SK-N-SH (cell line): ENCODE measurements at regions not wholly inside any gene's neighbourhood (a gene's known extent, or its start where the extent isn't known, plus 50 kb on each side); places are given as distances from the start of the nearest gene placed in this dataset.

ENCODE experiments used
- CTCF ChIA-PET: fragments of 300-600, 350-600 bp; formaldehyde crosslinking; extraction: SDS; loops from one replicate; lab custom pipeline; 2021; lab: Yijun Ruan, JAX
- POLR2A ChIA-PET: fragments of 350-600 bp; sonication (Branson Sonifier 250); formaldehyde crosslinking; extraction: SDS; loops from one replicate; lab custom pipeline; 2020; ENCODE audit warnings: antibody characterized with exemption, inconsistent platforms; lab: Yijun Ruan, JAX
- DNase-seq: peaks from one replicate; pipeline ENCODE4 v3.0.0; 2012
- H2AFZ ChIP-seq: fragments of 200-600 bp; sonication (generic); 2 replicates; pipeline ENCODE4 v1.8.1; 2016; ENCODE audit warnings: antibody characterized with exemption, mild to moderate bottlenecking, low read depth
- H3F3A ChIP-seq: fragments of 200-600 bp; sonication (generic); replicated peaks from 2 replicates; pipeline ENCODE3; 2016; ENCODE audit warnings: antibody characterized with exemption, mild to moderate bottlenecking; ENCODE audit not compliant: insufficient read depth
- H3K27ac ChIP-seq, 2 experiments: fragments of 200-500 bp in 1 of 2; fragments of 200-600 bp in 1 of 2; sonication (Bioruptor generic) in 1 of 2; sonication (generic), shearing (Covaris generic) in 1 of 2; 2 replicates each; pipeline versions ENCODE4 v1.5.1 to v1.6.1; 2014 to 2016; ENCODE audit warnings: low read depth in 2 of 2, inconsistent platforms in 1 of 2, low read length in 1 of 2, mild to moderate bottlenecking in 1 of 2, mixed read lengths in 1 of 2
- H3K27me3 ChIP-seq: fragments of 200-600 bp; sonication (generic), shearing (Covaris generic); 2 replicates; pipeline ENCODE4 v1.6.1; 2016; ENCODE audit warnings: mixed run types; ENCODE audit not compliant: insufficient read depth
- H3K36me3 ChIP-seq, 2 experiments: fragments of 200-500 bp in 1 of 2; fragments of 200-600 bp in 1 of 2; sonication (Bioruptor generic) in 1 of 2; sonication (generic) in 1 of 2; replicated peaks in 1 of 2; 2 replicates each; pipeline versions ENCODE3 to v1.5.1; 2014 to 2016; ENCODE audit warnings: low read length in 1 of 2, mild to moderate bottlenecking in 1 of 2; ENCODE audit not compliant: insufficient read depth in 2 of 2, control insufficient read depth in 1 of 2
- H3K4me1 ChIP-seq, 2 experiments: fragments of 200-500 bp in 1 of 2; fragments of 200-600 bp in 1 of 2; sonication (Bioruptor generic) in 1 of 2; sonication (generic), shearing (Covaris generic) in 1 of 2; 2 replicates each; pipeline versions ENCODE4 v1.5.1 to v1.6.1; 2014 to 2016; ENCODE audit warnings: low read depth in 1 of 2, low read length in 1 of 2, mixed run types in 1 of 2; ENCODE audit not compliant: insufficient read depth in 2 of 2, control insufficient read depth in 1 of 2
- H3K4me2 ChIP-seq: fragments of 200-600 bp; sonication (generic), shearing (Covaris generic); 2 replicates; pipeline ENCODE4 v1.6.1; 2017; ENCODE audit warnings: mixed run types
- H3K4me3 ChIP-seq, 2 experiments: fragments of 200-500 bp in 1 of 2; fragments of 200-600 bp in 1 of 2; sonication (Bioruptor generic) in 1 of 2; sonication (generic), shearing (Covaris generic) in 1 of 2; 2 replicates each; pipeline versions ENCODE4 v1.5.1 to v1.8.1; 2014 to 2016; ENCODE audit warnings: low read depth in 2 of 2, inconsistent platforms in 1 of 2, low read length in 1 of 2, mild to moderate bottlenecking in 1 of 2, mixed read lengths in 1 of 2, moderate library complexity in 1 of 2
- H3K79me2 ChIP-seq: fragments of 200-600 bp; sonication (generic); 2 replicates; pipeline ENCODE4 v1.8.1; 2017; ENCODE audit warnings: mild to moderate bottlenecking; ENCODE audit not compliant: insufficient read depth
- H3K9ac ChIP-seq: fragments of 200-600 bp; sonication (generic); 2 replicates; pipeline ENCODE4 v1.6.1; 2017; ENCODE audit warnings: mixed run types
- H3K9me2 ChIP-seq: fragments of 200-600 bp; sonication (generic); 2 replicates; pipeline ENCODE4 v1.6.1; 2017; ENCODE audit warnings: mixed run types
- H3K9me3 ChIP-seq: fragments of 200-600 bp; sonication (generic); 2 replicates; pipeline ENCODE4 v1.6.1; 2017; ENCODE audit warnings: mixed run types, mild to moderate bottlenecking, moderate library complexity
- H4K20me1 ChIP-seq: fragments of 200-600 bp; sonication (generic); 2 replicates; pipeline ENCODE4 v1.6.1; 2017; ENCODE audit warnings: mild to moderate bottlenecking, mixed run types; ENCODE audit not compliant: insufficient read depth
- CTCF ChIP-seq: fragments of 200-600 bp; sonication (generic); IDR thresholded peaks from 2 replicates; pipeline ENCODE4 v1.6.1; 2017; ENCODE audit warnings: antibody characterized with exemption, mild to moderate bottlenecking, moderate library complexity
- EP300 ChIP-seq, 2 experiments: IDR thresholded peaks; 2 replicates each; pipeline versions ENCODE4 v1.4.0 to v1.6.1; 2012; ENCODE audit warnings: borderline replicate concordance in 1 of 2, low read depth in 1 of 2, low read length in 1 of 2
- EZH2phosphoT487 ChIP-seq: fragments of 200-600 bp; sonication (generic); IDR thresholded peaks from 2 replicates; pipeline ENCODE4 v1.6.1; 2017; ENCODE audit warnings: low read depth, mixed run types, mild to moderate bottlenecking, antibody characterized with exemption, moderate library complexity, borderline replicate concordance
- FOSL2 ChIP-seq: IDR thresholded peaks from 2 replicates; pipeline ENCODE4 v1.4.0; 2012; ENCODE audit warnings: low read depth, mild to moderate bottlenecking, moderate library complexity, borderline replicate concordance
- FOXJ3 ChIP-seq: sonication (generic); formaldehyde crosslinking; IDR thresholded peaks from 2 replicates; pipeline ENCODE4 v1.5.1; 2020; ENCODE audit warnings: mild to moderate bottlenecking, missing genetic modification reagents
- GABPA ChIP-seq: IDR thresholded peaks from 2 replicates; pipeline ENCODE4 v1.4.0; 2012; ENCODE audit warnings: low read depth, mild to moderate bottlenecking
- IRF3 ChIP-seq: fragments of 150-350 bp; IDR thresholded peaks from 2 replicates; pipeline ENCODE4 v1.6.1; 2016; ENCODE audit warnings: mild to moderate bottlenecking, low read depth, low read length
- MEF2A ChIP-seq: IDR thresholded peaks from 2 replicates; pipeline ENCODE4 v1.4.0; 2012; ENCODE audit warnings: low read depth, borderline replicate concordance
- RAD21 ChIP-seq: IDR thresholded peaks from 2 replicates; pipeline ENCODE4 v1.6.1; 2012; ENCODE audit warnings: mild to moderate bottlenecking, low read length
- RXRA ChIP-seq: IDR thresholded peaks from 2 replicates; pipeline ENCODE4 v1.4.0; 2012; ENCODE audit warnings: low read depth, mild to moderate bottlenecking, borderline replicate concordance
- SMC3 ChIP-seq: IDR thresholded peaks from 2 replicates; pipeline ENCODE4 v1.6.1; 2012; ENCODE audit warnings: low read depth, low read length, improper control_type of control experiment
- TCF12 ChIP-seq: IDR thresholded peaks from 2 replicates; pipeline ENCODE4 v1.4.0; 2012
- TEAD4 ChIP-seq: IDR thresholded peaks from 2 replicates; pipeline ENCODE4 v1.4.0; 2012; ENCODE audit warnings: mild to moderate bottlenecking, borderline replicate concordance; ENCODE audit not compliant: insufficient read depth
- TF ChIP-seq, protein P1 (sequence below): IDR thresholded peaks from 2 replicates; pipeline ENCODE4 v1.4.0; 2012; ENCODE audit warnings: low read depth, borderline replicate concordance
- TF ChIP-seq, protein P2 (sequence below): IDR thresholded peaks from 2 replicates; pipeline ENCODE4 v1.4.0; 2012; ENCODE audit warnings: low read depth, borderline replicate concordance

- Histone ChIP-seq H3K9me2 (no peaks in the 10 kb centered on the region), H3K4me1 (no peaks in the 10 kb centered on the region), H3K4me2 (no peak overlapping the region), H3K9ac (no peak overlapping the region), H3K9me3 (no peaks in the 10 kb centered on the region), H3K27me3 (no peaks in the 10 kb centered on the region), H3K36me3 (no peaks in the 10 kb centered on the region), H3K4me3 (no peak overlapping the region), H4K20me1 (no peaks in the 10 kb centered on the region), H3K79me2 (no peaks in the 10 kb centered on the region), H3K27ac (no peak overlapping the region), H3F3A (no peaks in the 10 kb centered on the region), H2AFZ (no peak overlapping the region)
- ChIA-PET POLR2A (no interaction called here), CTCF (no interaction called here)
- no peak for DNase-seq
- TF ChIP-seq FOSL2 (no peak), MEF2A (no peak), EZH2phosphoT487 (no peak), RXRA (no peak), FOXJ3 (CRISPR knock-in tag) (no peak), TEAD4 (no peak), EP300 (IDR thresholded peaks at IDR 0.05; ENCODE audit: borderline replicate concordance in 1 of 2, low read depth in 1 of 2, low read length in 1 of 2) (no peak), GABPA (no peak), CTCF (no peak), SMC3 (no peak), RAD21 (no peak), IRF3 (no peak), TCF12 (no peak)
- TF ChIP-seq, protein P1, sequence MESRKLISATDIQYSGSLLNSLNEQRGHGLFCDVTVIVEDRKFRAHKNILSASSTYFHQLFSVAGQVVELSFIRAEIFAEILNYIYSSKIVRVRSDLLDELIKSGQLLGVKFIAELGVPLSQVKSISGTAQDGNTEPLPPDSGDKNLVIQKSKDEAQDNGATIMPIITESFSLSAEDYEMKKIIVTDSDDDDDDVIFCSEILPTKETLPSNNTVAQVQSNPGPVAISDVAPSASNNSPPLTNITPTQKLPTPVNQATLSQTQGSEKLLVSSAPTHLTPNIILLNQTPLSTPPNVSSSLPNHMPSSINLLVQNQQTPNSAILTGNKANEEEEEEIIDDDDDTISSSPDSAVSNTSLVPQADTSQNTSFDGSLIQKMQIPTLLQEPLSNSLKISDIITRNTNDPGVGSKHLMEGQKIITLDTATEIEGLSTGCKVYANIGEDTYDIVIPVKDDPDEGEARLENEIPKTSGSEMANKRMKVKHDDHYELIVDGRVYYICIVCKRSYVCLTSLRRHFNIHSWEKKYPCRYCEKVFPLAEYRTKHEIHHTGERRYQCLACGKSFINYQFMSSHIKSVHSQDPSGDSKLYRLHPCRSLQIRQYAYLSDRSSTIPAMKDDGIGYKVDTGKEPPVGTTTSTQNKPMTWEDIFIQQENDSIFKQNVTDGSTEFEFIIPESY = no peak
- TF ChIP-seq, protein P2, sequence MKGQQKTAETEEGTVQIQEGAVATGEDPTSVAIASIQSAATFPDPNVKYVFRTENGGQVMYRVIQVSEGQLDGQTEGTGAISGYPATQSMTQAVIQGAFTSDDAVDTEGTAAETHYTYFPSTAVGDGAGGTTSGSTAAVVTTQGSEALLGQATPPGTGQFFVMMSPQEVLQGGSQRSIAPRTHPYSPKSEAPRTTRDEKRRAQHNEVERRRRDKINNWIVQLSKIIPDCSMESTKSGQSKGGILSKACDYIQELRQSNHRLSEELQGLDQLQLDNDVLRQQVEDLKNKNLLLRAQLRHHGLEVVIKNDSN = no peak
Measured at GRCh38 chr1:191620883-191621282, 537.4 kb upstream of the RGS18 start.
